K562 (cell line): ENCODE measurements at regions not wholly inside any gene's neighbourhood (a gene's known extent, or its start where the extent isn't known, plus 50 kb on each side); places are given as distances from the start of the nearest gene placed in this dataset.

Experiments
- ATAC-seq: fragments of 200-7000 bp; cut with Tn5 transposase; 3 replicates; pipeline ENCODE4 v1.9.1; 2020; ENCODE audit warnings: moderate library complexity
- BruUV-seq: library from RNA; stranded (reverse); fragments of 400-500 nt; replicated peaks from 2 replicates; lab custom pipeline; 2021; lab: Mats Ljungman, UMichigan
- CTCF ChIA-PET: fragments of 300-600 bp; formaldehyde crosslinking; extraction: SDS; loops from one replicate; lab custom pipeline; 2021; ENCODE audit warnings: low intra/inter-chr PET ratio; lab: Yijun Ruan, JAX
- POLR2A ChIA-PET: fragments of 300-600, 350-650 bp; sonication (Branson Sonifier 250); formaldehyde crosslinking; extraction: SDS; loops from one replicate; lab custom pipeline; 2021; ENCODE audit warnings: antibody characterized with exemption, inconsistent platforms; lab: Yijun Ruan, JAX
- DNase-seq, 4 experiments: peaks; one replicate each; pipeline versions ENCODE4 v3.0.0 to v3.0.0-alpha.2; 2011 to 2018; ENCODE audit warnings: low spot score in 3 of 4, mixed read lengths in 3 of 4; ENCODE audit errors: extremely low read depth in 1 of 4
- FAIRE-seq: peaks from 2 replicates; lab custom pipeline; 2011; peaks lifted over from hg19 to GRCh38; lab: Jason Lieb, UNC
- H2AFZ ChIP-seq: 2 replicates; pipeline ENCODE4 v1.6.0; 2011; ENCODE audit warnings: low read depth, low read length, control low read depth, inconsistent platforms
- H3K27ac ChIP-seq: fragments of 200-600 bp; 3 replicates; pipeline ENCODE4 v1.8.0; 2011; ENCODE audit warnings: low read depth, mild to moderate bottlenecking, control low read depth, inconsistent platforms, low read length, moderate library complexity, mixed read lengths; ENCODE audit errors: extremely low read depth
- H3K27me3 ChIP-seq, 2 experiments: fragments of 300-600 bp in 1 of 2; 2 replicates in 1 of 2; 3 replicates in 1 of 2; pipeline versions ENCODE4 v1.6.0 to v1.8.0; 2011; ENCODE audit warnings: inconsistent platforms in 2 of 2, low read length in 2 of 2, mild to moderate bottlenecking in 1 of 2, mixed read lengths in 1 of 2, moderate library complexity in 1 of 2; ENCODE audit not compliant: control insufficient read depth in 2 of 2, insufficient read depth in 2 of 2
- H3K36me3 ChIP-seq: fragments of 300-600 bp; 3 replicates; pipeline ENCODE4 v1.8.0; 2011; ENCODE audit warnings: mild to moderate bottlenecking, low read length, inconsistent platforms; ENCODE audit not compliant: control insufficient read depth, insufficient read depth
- H3K4me1 ChIP-seq, 2 experiments: fragments of 200-600 bp in 1 of 2; replicated peaks in 1 of 2; 2 replicates in 1 of 2; 3 replicates in 1 of 2; pipeline versions ENCODE4 v1.5.1 to v1.8.0; 2011; ENCODE audit warnings: inconsistent platforms in 2 of 2, low read length in 2 of 2, mild to moderate bottlenecking in 1 of 2, mixed read lengths in 1 of 2, moderate library complexity in 1 of 2; ENCODE audit not compliant: control insufficient read depth in 2 of 2, insufficient read depth in 2 of 2
- H3K4me2 ChIP-seq: 2 replicates; pipeline ENCODE4 v1.6.1; 2011; ENCODE audit warnings: low read length, control low read depth, inconsistent platforms, mixed read lengths; ENCODE audit not compliant: insufficient read depth
- H3K4me3 ChIP-seq: fragments of 200-600 bp; sonication (generic), shearing (Covaris generic); 2 replicates; pipeline ENCODE4 v1.5.1; 2016; ENCODE audit warnings: control low read depth, inconsistent platforms
- H3K79me2 ChIP-seq: fragments of 200-600 bp; 3 replicates; pipeline ENCODE4 v1.8.0; 2011; ENCODE audit warnings: low read length, inconsistent platforms; ENCODE audit not compliant: control insufficient read depth, insufficient read depth
- H3K9ac ChIP-seq, 2 experiments: 2 replicates each; pipeline versions ENCODE4 v1.6.0 to v1.6.1; 2011; ENCODE audit warnings: low read depth in 2 of 2, low read length in 2 of 2, control low read depth in 1 of 2, inconsistent platforms in 1 of 2, mild to moderate bottlenecking in 1 of 2, mixed read lengths in 1 of 2; ENCODE audit not compliant: insufficient read depth in 1 of 2
- H3K9me1 ChIP-seq: one replicate; pipeline ENCODE4 v1.6.0; 2011; ENCODE audit warnings: inconsistent platforms, mild to moderate bottlenecking, low read length, moderate library complexity; ENCODE audit not compliant: control insufficient read depth, insufficient read depth
- H3K9me3 ChIP-seq: replicated peaks from 2 replicates; pipeline ENCODE4 v1.5.1; 2011; ENCODE audit warnings: low read depth, low read length, inconsistent platforms; ENCODE audit not compliant: control insufficient read depth, insufficient read depth
- H4K20me1 ChIP-seq: replicated peaks from 2 replicates; pipeline ENCODE4 v1.6.1; 2011; ENCODE audit warnings: low read length, inconsistent platforms, mixed read lengths; ENCODE audit not compliant: control insufficient read depth, insufficient read depth
- CBX5 ChIP-seq: IDR thresholded peaks from 2 replicates; pipeline ENCODE4 v1.6.1; 2014; ENCODE audit warnings: low read depth, borderline replicate concordance
- CTCF ChIP-seq, 3 experiments: IDR thresholded peaks in 2 of 3; conservative IDR thresholded peaks in 1 of 3; 2 replicates each; pipeline ENCODE4 v1.5.1; 2011 to 2012; ENCODE audit warnings: low read length in 3 of 3, mild to moderate bottlenecking in 3 of 3, control low read depth in 2 of 3, improper control_type of control experiment in 1 of 3, inconsistent platforms in 1 of 3, low read depth in 1 of 3, mixed read lengths in 1 of 3, moderate library complexity in 1 of 3; ENCODE audit not compliant: insufficient read depth in 2 of 3
- DMBX1 ChIP-seq: fragments of 250-450 bp; sonication (Bioruptor Pico); IDR thresholded peaks from 2 replicates; pipeline ENCODE4 v1.8.0; 2022; ENCODE audit warnings: inconsistent platforms, mild to moderate bottlenecking, moderate library complexity, borderline replicate concordance
- HINFP ChIP-seq: fragments of 450-650 bp; conservative IDR thresholded peaks from 2 replicates; pipeline ENCODE4 v1.6.1; 2016; ENCODE audit warnings: missing genetic modification characterization, low read depth, mild to moderate bottlenecking, control low read depth, missing compliant biosample characterization
- HNRNPUL1 ChIP-seq: fragments of 200-400 bp; formaldehyde crosslinking; IDR thresholded peaks from 2 replicates; pipeline ENCODE4 v1.6.1; 2017; ENCODE audit warnings: low read length
- MXI1 ChIP-seq: IDR thresholded peaks from 2 replicates; pipeline ENCODE4 v1.6.1; 2011; ENCODE audit warnings: low read depth, mild to moderate bottlenecking, improper control_type of control experiment, low read length
- NCOA6 ChIP-seq: fragments of 450-650 bp; IDR thresholded peaks from 2 replicates; pipeline ENCODE4 v1.6.1; 2017; ENCODE audit warnings: mild to moderate bottlenecking
- NFIC ChIP-seq: fragments of 450-650 bp; IDR thresholded peaks from 2 replicates; pipeline ENCODE4 v1.6.1; 2017; ENCODE audit warnings: mild to moderate bottlenecking, inconsistent platforms
- RBM22 ChIP-seq: fragments of 200-400 bp; formaldehyde crosslinking; IDR thresholded peaks from 2 replicates; pipeline ENCODE4 v1.6.1; 2018; ENCODE audit warnings: low read length, low read depth; ENCODE audit not compliant: poor library complexity, severe bottlenecking
- SMARCE1 ChIP-seq: fragments of 450-650 bp; IDR thresholded peaks from 2 replicates; pipeline ENCODE4 v1.7.1; 2016; ENCODE audit warnings: mild to moderate bottlenecking
- SOX6 ChIP-seq: fragments of 450-650 bp; IDR thresholded peaks from 2 replicates; pipeline ENCODE4 v1.6.1; 2014; ENCODE audit warnings: mild to moderate bottlenecking
- ZBTB8A ChIP-seq: fragments of 450-650 bp; IDR thresholded peaks from 2 replicates; pipeline ENCODE4 v1.6.1; 2018; ENCODE audit warnings: mild to moderate bottlenecking, moderate library complexity; ENCODE audit not compliant: partially characterized antibody
- ZNF592 ChIP-seq: fragments of 450-650 bp; IDR thresholded peaks from 2 replicates; pipeline ENCODE4 v1.6.1; 2017; ENCODE audit warnings: antibody characterized with exemption, mild to moderate bottlenecking
- ZNF644 ChIP-seq: fragments of 200-800 bp; sonication (Bioruptor generic); IDR thresholded peaks from 2 replicates; pipeline ENCODE4 v1.6.1; 2016; ENCODE audit warnings: low read depth, missing genetic modification characterization, missing compliant biosample characterization
- WGBS: fragments of 100-300 bp; shearing (Covaris generic); methylation state at CpG from one replicate; pipeline ENCODE4 v1.1.6; 2016; ENCODE audit warnings: low coverage, mixed read lengths; ENCODE audit not compliant: insufficient coverage; ENCODE audit errors: missing lambda C conversion rate; 5-methylcytosine and 5-hydroxymethylcytosine counted together
- in situ Hi-C: fragments of 300-500 bp; cut with MboI; formaldehyde crosslinking; loops from 4 replicates; pipeline ENCODE4 v1.15.0; 2018; ENCODE audit warnings: inconsistent platforms, mixed read lengths
- intact Hi-C: fragments of 100-400 bp; cut with micrococcal nuclease; formaldehyde crosslinking; loops from 2 replicates; pipeline ENCODE4 v1.14.2; 2022

- 72% methylated on average over 7 of the region's 38 CpGs for WGBS
- Histone ChIP-seq H3K9me3 (no peaks in the 10 kb centered on the region), H2AFZ (no peak overlapping the region), H3K4me1 (peaks cover 0 to 24% of the 10 kb centered on the region in 2 experiments; a peak in 2 of 5 replicates), H3K36me3 (peaks cover 36% of the 10 kb centered on the region; the same call in 1 of the 3 replicates), H3K79me2 (no peaks in the 10 kb centered on the region), H4K20me1 (0 out of 2 replicates have a peak, but pooled peaks cover 9% of the 10 kb centered on the region), H3K4me2 (no peak overlapping the region), H3K27ac (no peak overlapping the region), H3K9ac (peak overlapping the region in 1 of 2 experiments; percentile 52; a peak in 1 of 4 replicates), H3K9me1 (peaks cover 3% of the 10 kb centered on the region), H3K27me3 (no peaks in the 10 kb centered on the region), H3K4me3 (no peak overlapping the region)
- FAIRE-seq (no peak), DNase-seq (no peak), ATAC-seq (peak; percentile 62)
- ChIA-PET POLR2A (no interaction called here), CTCF (no interaction called here)
- in situ Hi-C loops (no loop called here), intact Hi-C loops (no loop called here)
- BruUV-seq = no TSS peak
- TF ChIP-seq NCOA6 (no peak), NFIC (peak; percentile 56), HINFP (tag) (no peak), RBM22 (peak; percentile 22), CBX5 (no peak), DMBX1 (CRISPR knock-in tag) (no peak), HNRNPUL1 (no peak), SMARCE1 (no peak), MXI1 (no peak), ZBTB8A (no peak), SOX6 (no peak), CTCF (IDR thresholded peaks at IDR 0.05 in 2 of 3, conservative IDR thresholded peaks at IDR 0.05 in 1 of 3; ENCODE audit: insufficient read depth in 2 of 3, low read depth in 1 of 3, low read length in 3 of 3) (no peak), ZNF592 (no peak), ZNF644 (tag) (no peak)
Observed at GRCh38 chr12:124369055-124369826, 74.3 kb downstream of the RFLNA start.
